Suppressor macrophage treated with lipopolysaccharide for 1 hour (primary cell): ENCODE measurements at regions not wholly inside any gene's neighbourhood (a gene's known extent, or its start where the extent isn't known, plus 50 kb on each side); places are given as distances from the start of the nearest gene placed in this dataset.
"Not testable (repeated sequence)": the region's sequence is repeated elsewhere in the genome, so short reads cannot be mapped to it uniquely, and the experiment has no call there.

Experiments used
- DNase-seq, 3 donors: peaks; one replicate each; pipeline ENCODE4 v3.0.0-alpha.2; 2020 to 2022

DNA sequence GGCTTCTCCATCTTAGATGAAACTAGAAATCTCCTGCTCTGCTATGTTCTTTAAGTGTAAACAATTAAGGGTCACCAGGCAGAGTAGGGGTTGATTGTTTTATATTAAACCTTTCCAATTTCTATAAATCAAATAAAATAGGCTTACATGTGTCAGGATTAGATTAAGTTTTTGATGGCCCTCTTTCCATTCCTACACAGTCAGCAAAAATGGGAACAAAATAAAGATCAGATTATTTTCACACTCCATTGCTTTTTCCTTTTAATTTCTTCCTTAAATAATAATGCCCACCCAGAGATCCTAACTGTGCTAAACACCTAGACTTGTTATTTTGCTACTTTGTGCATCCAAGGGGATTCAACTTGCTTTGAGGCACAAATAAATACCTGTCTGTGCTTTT, 381.4 kb upstream of the MAGEB16 start:
- DNase-seq: no peak

DNA sequence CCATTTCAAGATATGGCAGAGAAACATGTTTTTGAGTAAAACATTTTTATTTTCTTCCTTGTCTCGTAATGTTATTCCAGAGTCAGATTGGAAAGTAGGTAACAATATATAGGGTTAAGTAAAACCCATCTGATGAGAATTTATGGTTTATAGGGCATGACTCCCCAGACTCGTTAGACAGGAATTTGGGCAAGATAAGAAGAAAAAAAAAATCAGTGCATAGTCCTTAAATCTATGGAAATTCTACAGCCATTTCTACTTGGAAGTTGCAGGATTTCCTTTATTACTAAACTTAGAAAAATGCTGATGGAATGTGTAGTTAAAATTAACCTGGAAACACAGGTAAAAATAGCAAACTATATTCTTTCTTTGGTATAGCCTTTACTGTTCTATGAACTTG, 366.1 kb upstream of the MAGEB16 start:
- DNase-seq: no peak

DNA sequence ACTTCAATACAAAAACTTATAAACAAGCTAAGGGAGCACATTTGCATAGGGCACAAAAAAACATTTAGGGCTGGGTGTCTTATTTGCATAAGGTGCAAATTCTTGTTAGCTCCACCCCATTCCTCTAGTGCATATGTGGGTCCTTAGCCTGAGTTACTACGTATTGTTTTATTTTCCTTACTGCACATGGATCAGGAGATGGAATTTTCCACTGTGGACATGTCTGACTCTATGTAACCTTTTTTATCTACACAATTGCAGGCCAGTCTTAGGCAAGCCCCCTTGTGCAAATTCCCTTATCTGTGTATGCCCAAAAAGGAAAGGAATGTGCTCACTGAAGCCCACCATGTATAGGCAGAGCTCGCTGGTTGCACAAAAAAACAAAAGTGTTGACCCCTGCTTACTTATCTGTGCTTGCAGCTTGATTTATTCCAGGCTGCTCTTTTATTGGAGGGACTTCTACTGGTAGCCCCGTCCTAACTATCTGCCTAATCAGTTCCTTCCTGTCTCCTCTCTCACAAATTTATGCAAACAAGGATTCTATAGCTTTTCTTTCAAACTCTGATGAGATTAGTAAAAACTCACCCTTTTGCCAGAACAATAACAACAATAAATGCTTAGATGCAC, 359.0 kb upstream of the MAGEB16 start:
- DNase-seq: no peak

DNA sequence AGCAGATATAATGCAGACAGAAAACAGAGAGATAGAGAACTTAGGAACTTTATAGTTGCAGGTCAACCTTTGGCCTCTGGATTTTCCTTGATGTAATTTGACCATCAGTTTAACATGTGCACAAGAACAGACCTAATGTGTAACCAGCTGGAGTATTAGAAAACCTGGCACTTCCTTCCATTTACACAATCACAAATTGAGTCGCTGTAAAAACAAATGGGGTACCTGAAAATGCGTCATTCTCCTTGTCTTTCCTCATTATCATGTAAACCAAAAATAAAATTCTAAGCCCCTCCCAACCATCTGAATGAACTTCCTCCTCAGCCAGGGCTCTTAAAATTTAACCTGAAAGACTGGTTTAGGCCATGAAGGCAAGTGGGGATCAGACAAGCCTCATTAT, 358.4 kb upstream of the MAGEB16 start:
- DNase-seq: no peak

DNA sequence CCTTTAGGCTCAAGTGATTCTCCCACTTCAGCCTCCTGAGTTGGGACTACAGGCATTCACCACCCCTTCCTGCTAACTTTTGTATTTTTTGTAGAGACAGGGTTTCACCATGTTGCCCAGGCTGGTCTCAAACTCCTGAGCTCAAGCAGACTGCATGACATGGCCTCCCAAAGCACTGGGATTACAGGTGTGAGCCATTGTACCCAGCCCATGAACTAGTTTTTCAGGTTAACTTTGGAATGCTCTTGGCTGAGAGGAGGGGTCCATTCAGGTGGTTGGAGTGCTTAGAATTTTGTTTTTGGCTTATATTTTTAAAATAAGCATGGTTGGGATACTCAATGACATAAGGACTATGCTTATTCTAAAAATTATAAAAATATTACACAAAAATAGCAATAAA, 355.7 kb upstream of the MAGEB16 start:
- DNase-seq: no peak

DNA sequence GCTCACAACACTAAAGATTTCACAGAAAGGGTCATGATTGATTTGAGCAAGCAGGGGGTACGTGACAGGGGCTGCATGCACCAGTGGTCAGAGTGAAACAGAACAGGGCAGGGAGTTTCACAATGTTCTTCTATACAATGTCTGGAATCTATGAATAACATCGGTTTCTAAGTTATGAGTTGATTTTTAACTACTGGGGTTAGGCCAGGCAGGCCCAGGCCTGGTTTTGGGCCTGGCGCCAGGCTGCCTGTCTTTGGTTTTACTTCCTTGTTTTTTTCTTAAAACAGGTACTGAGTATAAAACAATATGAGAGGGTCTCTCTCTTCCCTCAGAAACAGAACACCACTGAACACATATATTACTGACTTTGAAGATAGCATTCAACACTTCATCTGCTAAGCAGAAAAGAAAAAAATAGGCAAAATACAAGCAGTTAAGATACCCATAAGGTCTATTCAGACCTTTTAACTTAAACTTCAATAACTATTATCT, 355.0 kb upstream of the MAGEB16 start:
- not testable (repeated sequence) for DNase-seq

DNA sequence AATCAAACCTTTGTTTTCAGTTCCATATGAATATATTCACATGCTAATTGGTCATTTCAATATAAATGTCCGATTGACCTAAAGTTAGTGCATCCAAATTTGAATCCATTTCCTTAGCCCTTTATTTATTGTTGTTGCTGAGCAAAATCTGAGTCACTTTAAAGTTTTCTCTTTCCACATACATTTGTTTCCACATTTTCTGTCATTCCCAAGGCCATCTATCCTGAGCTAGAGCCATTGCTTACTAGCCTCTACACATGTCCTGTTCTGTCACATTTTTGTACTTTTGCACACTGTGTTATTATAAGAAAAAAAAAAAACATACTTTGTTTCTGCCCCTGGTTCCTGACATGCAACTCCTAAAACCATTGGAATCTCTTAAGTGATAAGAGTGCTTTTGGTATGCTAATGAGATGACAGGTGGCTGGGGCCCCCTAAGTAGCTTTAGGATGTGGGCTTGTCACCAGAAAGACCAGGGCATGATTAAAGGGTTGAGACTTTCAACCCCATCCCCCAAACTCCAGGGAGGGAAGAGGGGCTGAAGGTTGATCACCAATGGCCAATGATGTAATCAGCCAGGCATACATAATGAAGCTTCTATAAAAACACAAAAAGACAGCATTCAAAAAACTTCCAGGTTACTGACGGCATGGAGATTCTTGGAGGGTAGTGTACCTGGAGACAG, 353.3 kb upstream of the MAGEB16 start:
- no peak for DNase-seq

DNA sequence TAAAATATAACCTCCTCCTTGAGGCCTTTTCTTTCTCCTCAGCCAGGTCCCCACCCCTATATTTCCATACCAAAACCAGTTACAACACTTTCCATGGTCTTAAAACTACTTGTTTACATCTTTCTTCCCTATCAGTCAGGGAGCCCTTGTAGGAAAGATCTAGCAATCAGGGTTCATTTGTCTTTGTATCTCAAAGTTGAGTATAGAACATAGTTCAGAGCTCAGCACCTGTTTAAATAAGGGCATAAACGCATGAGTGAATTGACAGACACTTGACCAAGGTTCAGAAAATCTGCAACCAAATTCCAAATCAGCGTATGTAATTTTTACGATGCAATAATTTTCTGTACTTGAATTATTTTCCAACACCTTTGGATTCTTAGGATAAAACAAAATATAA, 352.2 kb upstream of the MAGEB16 start:
- DNase-seq: no peak

DNA sequence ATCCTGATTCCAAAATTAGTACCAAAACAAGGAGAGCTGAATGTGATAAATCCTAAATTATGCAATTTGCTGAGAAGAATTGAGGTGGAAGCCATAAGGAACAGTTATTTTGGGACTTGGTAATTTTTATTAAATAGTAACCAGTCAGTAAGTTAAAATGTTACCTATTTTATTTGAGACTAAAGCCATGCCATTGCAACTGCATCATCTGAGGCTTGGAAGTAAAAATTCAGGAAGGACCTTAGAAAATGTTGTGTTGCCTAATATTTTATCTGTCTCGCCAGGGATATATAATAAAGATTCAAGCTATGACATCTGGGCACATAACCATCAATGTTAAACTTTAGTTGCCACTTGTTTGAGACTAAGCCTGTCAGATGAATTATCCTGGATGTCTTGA, 341.3 kb upstream of the MAGEB16 start:
- no peak for DNase-seq

DNA sequence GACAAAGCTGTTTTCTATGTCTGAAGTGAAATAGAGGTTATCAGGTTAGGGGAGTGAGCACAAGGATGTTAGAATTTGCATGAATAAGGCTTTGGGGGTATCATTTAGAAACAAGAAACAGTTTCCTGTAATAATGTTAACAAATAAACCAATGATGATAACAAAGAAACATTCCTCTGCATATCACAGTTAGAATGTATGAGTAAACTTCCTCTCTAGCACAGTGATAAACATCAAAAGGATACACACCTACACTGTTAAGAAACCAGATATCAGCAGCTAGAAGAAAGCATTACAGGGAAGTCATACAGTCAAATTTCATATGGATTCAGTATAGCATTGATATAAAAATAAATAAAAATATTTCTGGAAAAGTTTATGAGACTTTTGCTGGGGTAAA, 340.0 kb upstream of the MAGEB16 start:
- no peak for DNase-seq

DNA sequence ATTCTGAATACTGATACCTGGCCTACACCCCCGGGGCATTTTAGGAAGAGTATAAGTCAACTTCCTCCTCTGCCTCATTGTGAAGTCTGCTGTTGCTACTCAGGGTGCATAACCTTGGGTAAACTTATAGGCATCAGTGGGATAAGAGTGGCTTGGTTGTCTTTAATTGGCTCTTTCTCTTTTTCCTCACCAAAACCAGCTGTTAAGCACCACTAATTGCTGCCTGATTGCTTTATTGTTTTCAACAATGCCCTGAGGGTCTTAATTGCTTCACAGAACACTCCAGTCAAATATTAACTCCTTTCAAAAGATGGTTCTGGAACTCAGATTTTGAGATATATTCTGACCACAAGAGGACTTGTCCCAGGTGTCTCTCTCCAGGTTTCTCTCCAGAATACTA, 337.0 kb upstream of the MAGEB16 start:
- no peak for DNase-seq

DNA sequence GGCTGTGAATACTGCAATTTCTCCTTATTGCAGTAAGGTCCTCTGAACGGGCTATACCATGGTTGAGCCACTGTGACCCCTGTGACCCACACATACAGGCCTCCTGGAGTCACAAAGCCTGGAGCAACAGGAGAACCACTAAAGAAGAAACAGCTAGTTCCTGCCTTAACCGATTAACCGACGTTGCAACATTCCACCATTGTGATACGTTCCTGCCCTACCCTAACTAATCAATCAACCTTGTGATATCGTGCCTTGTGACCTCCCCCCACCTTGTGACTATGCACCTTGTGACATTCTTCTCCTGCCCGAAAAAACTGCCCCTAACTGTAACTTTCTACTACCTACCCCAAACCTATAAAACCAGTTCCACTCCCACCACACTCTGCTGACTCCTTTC, 301.5 kb upstream of the MAGEB16 start:
- not testable (repeated sequence) for DNase-seq

DNA sequence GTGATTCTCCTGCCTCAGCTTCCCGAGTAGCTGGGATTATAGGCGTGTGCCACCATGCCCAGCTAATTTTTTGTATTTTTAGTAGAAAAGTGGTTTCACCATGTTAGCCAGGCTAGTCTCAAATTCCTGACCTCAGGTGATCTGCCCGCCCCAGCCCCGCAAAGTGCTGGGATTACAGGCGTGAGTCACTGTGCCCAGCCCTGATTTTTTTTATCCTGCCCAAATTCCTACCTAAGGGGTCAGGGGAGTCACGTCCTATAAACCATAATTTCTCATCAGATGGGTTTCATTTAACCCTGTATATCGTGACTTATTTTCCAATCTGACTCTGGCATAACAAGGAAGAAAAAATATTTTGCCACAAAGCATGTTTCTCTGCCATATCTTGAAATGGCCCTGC, 300.7 kb upstream of the MAGEB16 start:
- not testable (repeated sequence) for DNase-seq

DNA sequence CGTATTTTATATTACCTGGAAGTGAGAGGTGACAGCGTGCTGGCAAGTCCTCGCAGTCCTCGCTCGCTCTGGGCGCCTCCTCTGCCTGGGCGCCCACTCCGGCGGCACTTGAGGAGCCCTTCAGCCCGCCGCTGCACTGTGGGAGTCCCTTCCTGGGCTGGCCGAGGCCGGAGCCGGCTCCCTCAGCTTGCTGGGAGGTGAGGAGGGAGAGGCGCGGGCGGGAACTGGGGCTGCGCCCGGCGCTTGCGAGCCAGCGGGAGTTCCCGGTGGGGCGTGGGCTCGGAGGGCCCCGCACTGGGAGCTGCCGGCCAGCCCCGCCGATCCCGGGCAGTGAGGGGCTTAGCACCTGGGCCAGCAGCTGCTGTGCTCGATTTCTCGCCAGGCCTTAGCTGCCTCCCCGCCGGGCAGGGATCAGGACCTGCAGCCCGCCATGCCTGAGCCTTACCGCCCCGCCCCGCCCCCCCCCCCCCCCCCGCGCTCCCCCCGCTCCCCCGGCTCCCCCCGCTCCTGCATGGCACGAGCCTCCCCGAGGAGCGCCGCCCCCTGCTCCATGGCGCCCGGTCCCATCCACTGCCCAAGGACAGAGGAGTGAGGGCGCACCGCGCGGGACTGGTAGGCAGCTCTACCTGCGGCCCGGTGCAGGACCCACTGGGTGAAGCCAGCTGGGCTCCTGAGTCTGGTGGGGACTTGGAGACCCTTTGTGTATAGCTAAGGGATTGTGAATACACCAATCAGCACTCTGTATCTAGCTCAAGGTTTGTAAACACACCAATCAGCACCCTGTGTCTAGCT, 298.9 kb upstream of the MAGEB16 start:
- DNase-seq: no peak

DNA sequence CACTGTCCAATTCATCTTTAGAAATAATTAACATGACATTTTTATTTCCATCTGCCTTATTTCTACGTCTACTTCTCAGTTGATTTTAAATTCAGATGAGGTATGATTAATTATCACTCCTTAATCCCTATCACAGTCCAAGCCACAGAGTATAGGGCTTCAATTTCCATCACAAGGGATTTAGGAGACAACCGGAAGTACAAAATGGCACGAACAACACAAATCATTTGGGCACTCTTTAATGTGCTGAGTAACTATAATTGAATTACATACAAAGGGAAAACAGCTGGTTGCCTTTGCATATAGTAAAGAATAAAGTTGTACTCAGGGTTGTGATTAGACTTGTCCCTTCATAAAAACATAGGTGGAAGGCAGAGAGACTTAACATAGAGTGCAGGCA, 290.4 kb upstream of the MAGEB16 start:
- DNase-seq: no peak

DNA sequence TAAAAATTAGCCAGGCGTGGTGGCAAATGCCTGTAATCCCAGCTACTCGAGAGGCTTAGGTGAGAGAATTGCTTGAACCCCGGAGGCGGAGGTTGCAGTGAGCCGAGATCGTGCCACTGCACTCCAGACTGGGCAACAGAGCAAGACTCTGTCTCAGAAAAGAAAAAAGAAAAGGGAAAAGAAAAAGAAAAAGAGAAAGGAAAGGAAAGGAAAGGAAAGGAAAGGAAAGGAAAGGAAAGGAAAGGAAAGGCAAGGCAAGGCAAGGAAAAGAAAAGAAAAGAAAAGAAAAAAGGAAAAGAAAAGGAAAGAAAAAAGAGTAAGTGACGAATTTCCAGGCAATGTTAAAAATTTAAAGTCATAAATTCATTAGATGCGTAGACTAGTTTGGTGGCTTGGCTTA, 250.1 kb upstream of the MAGEB16 start:
- not testable (repeated sequence) for DNase-seq

DNA sequence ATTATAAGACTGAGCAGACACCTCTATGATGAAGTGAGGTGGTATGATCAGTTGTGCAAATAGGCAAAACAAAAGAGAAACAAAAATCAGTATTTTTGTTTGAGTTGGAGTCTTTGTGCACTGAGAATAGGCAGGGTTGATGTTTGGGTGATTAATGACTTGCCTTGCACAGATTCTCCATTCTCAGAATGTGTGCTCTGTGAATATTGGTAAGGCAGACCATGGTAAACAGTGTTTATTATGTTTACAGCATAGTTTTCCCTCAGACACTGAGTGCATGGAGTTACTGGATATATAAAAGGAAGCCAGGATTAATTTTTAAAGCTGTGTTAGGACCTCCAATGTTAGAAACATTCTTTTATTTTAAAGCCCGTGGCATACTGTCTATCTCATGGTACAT, 240.2 kb upstream of the MAGEB16 start:
- DNase-seq: no peak

DNA sequence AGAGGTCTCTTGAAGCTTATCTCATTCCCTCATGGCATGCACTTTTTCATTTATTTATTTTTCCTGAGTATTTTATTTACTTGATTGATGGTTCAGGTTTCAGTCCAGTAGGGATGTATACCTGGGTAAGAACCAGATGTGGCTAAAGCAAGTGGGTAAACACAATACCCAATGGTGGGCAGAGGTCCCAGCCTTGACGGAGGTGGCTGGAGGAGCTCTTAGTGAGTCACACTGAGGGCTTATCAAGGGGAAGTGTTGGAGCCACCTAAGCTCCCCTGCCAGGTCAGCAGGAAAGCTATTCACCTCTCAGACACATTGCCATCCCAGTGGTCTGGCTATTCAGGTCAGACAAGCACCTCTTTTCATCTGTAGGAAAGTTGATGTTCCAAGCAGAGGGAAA, 236.2 kb upstream of the MAGEB16 start:
- DNase-seq: no peak

DNA sequence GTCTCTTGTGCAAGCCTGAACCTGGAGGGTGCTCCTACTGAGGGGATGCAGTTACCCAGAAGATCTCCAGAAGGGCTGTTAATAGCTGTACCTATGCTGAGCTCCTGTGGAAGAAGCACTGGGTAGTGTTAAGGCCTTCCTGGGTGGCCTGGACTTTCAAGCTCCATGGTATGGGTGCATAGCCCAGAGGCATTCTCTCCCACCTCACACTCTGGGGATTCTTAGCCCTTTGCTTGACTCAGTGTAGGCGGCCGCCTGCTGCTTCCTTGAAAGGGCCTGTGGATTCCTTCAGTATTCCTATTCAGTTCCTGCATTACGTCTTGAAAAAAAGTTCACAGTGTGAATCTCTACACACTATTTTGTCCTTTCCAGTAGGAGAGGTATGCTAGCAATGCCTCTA, 235.7 kb upstream of the MAGEB16 start:
- no peak for DNase-seq

DNA sequence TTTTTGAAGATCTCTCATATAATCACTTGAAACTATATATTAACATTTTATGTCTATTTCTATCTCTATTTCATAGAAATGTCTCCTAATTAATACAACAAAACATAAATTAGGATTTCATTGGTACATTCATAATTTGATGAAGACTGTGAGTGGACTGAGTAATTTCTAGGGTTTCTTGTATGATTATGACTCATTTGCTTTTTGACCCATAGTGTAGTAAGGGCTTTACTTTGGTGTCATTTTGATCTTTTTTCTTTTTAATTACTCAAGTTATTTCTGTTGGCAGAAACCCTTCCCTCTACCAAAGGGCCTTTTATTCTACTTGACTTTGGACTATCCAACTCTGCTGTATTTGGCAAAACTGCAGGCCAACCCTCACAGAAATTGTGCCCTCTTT, 207.9 kb upstream of the MAGEB16 start:
- no peak for DNase-seq

DNA sequence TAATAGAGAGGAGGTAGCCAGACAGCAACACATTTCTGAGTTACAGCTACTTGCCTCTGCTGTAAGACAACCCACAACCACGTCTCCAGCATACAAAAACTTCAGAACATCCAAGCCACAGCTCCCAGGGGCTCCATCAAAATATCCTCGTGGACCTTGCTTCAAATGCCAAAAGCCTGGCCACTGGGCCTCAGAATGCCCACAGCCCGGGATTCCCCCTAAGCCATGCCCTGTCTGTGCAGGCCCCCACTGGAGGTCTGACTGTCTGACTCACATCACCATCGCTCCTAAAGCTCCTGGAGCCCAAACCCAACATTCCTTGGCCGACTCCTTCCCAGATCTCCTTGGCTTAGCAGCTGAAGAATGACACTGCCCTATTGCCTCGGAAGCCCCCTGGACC, 186.6 kb upstream of the MAGEB16 start:
- not testable (repeated sequence) for DNase-seq

DNA sequence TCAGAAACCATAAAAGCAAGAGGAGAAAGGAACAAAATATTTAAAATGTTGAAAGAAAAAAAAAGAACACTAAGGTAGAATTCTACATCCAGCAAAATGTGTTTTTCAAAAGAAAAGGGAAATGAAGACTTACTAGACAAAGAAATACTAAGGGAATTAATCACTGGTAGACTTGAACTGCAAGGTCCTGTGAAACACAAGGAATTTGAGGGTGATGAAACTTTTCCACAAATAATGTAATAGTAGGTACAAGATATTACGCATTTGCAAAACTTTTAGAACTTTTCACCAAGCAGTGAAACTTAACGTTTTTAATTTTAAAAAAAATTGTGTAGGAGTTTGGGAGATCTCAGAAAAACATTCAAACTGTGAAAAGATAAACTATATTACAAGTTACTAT, 180.3 kb upstream of the MAGEB16 start:
- DNase-seq: no peak

DNA sequence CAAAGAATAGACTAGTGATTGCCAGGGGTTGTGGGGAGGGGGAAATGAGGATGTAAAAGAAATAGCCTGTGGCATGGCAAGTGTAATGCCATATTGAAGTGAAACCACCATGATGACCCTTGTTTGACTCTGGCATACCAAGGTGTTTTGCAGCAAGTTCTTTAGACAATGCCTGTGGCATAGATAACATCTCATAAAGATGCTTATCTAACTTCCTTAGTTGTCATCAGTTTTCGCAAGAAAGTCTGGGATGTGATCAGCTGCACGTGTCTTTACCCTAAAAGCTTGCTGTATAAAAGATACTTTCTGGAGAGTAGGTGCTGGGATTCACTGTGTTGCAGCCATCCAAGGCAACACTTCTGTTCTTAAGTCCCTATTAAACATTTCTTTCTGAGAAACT, 176.1 kb upstream of the MAGEB16 start:
- no peak for DNase-seq

DNA sequence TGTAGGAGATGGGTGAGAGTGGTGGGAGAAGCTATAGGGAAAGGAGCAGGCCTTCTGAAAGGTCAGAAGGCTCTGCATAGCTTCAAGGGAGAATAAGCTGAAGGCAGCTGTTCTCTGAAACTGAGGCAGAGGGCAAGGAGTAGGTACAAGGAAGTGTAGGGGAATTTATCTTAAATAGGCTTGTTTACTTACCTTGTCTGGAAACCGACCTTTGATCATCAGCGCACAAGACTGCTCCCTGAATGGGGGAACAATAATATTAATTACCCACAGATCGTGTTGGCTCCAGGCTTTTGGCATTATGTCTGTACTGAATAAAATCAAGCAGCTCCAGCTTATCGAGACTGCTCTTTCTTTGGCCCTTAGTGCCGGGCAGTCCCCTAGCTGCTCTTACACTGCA, 175.5 kb upstream of the MAGEB16 start:
- no peak for DNase-seq
